Naive thymus-derived CD4-positive, alpha-beta T cell (primary cell): ENCODE measurements at regions not wholly inside any gene's neighbourhood (a gene's known extent, or its start where the extent isn't known, plus 50 kb on each side); places are given as distances from the start of the nearest gene placed in this dataset.
"Not testable (repeated sequence)": the region's sequence is repeated elsewhere in the genome, so short reads cannot be mapped to it uniquely, and the experiment has no call there.

Experiments
- ATAC-seq: fragments of 150-1000 bp; cut with Tn5 transposase; 2 replicates; pipeline ENCODE4 v1.10.0; 2021; ENCODE audit warnings: mild to moderate bottlenecking, moderate library complexity
- CTCF ChIA-PET: fragments of 350-600 bp; sonication (Branson Sonifier 250); formaldehyde crosslinking; loops from one replicate; lab custom pipeline; 2021; ENCODE audit warnings: antibody characterized with exemption; lab: Charles Lee
- POLR2A ChIA-PET: fragments of 350-600 bp; sonication (Branson Sonifier 250); formaldehyde crosslinking; loops from one replicate; lab custom pipeline; 2021; ENCODE audit warnings: antibody characterized with exemption, inconsistent platforms; lab: Charles Lee
- DNase-seq, 9 donors: peaks; one replicate each; pipeline versions ENCODE4 v3.0.0 to v3.0.0-alpha.2; 2020 to 2022; ENCODE audit warnings: mixed read lengths in 1 of 9
- H3K27ac ChIP-seq: one replicate; pipeline ENCODE4 v1.7.0; 2013; ENCODE audit warnings: mild to moderate bottlenecking, low read depth, low read length, moderate library complexity
- H3K27me3 ChIP-seq, 2 donors: one replicate each; pipeline ENCODE4 v1.7.0; 2013; ENCODE audit warnings: low read length in 2 of 2, mild to moderate bottlenecking in 2 of 2, moderate library complexity in 2 of 2; ENCODE audit not compliant: control insufficient read depth in 2 of 2, insufficient read depth in 2 of 2
- H3K36me3 ChIP-seq, 3 experiments: 1 replicate in 2 of 3; 2 replicates in 1 of 3; pipeline ENCODE4 v1.7.0; 2013; ENCODE audit warnings: low read length in 3 of 3, mild to moderate bottlenecking in 3 of 3, moderate library complexity in 1 of 3; ENCODE audit not compliant: insufficient read depth in 3 of 3, control insufficient read depth in 2 of 3
- H3K4me1 ChIP-seq, 2 donors: one replicate each; pipeline ENCODE4 v1.7.0; 2013; ENCODE audit warnings: low read length in 2 of 2, mild to moderate bottlenecking in 2 of 2, moderate library complexity in 1 of 2; ENCODE audit not compliant: control insufficient read depth in 2 of 2, insufficient read depth in 2 of 2
- H3K4me3 ChIP-seq: 2 replicates; pipeline ENCODE4 v1.7.0; 2013; ENCODE audit warnings: mild to moderate bottlenecking, low read length
- H3K9me3 ChIP-seq, 3 experiments: 1 replicate in 2 of 3; 2 replicates in 1 of 3; pipeline ENCODE4 v1.7.0; 2013; ENCODE audit warnings: low read length in 3 of 3; ENCODE audit not compliant: control insufficient read depth in 2 of 3
- H3K27ac Mint-ChIP-seq, 9 donors: one replicate each; pipeline ENCODE4 v1.8.0; 2020 to 2022; ENCODE audit warnings: mixed read lengths in 9 of 9, mild to moderate bottlenecking in 8 of 9, moderate library complexity in 5 of 9, inconsistent platforms in 2 of 9
- H3K27me3 Mint-ChIP-seq, 5 donors: one replicate each; pipeline ENCODE4 v1.8.0; 2021 to 2022; ENCODE audit warnings: mixed read lengths in 5 of 5, mild to moderate bottlenecking in 1 of 5
- H3K36me3 Mint-ChIP-seq, 5 donors: one replicate each; pipeline ENCODE4 v1.8.0; 2020 to 2022; ENCODE audit warnings: mixed read lengths in 5 of 5, mild to moderate bottlenecking in 3 of 5, inconsistent platforms in 1 of 5
- H3K4me1 Mint-ChIP-seq, 7 donors: one replicate each; pipeline ENCODE4 v1.8.0; 2020 to 2022; ENCODE audit warnings: mixed read lengths in 7 of 7, mild to moderate bottlenecking in 3 of 7, inconsistent platforms in 1 of 7
- H3K4me3 Mint-ChIP-seq, 10 donors: one replicate each; pipeline ENCODE4 v1.8.0; 2020 to 2022; ENCODE audit warnings: mild to moderate bottlenecking in 10 of 10, mixed read lengths in 10 of 10, moderate library complexity in 6 of 10, inconsistent platforms in 2 of 10
- H3K9me3 Mint-ChIP-seq, 11 donors: one replicate each; pipeline ENCODE4 v1.8.0; 2020 to 2022; ENCODE audit warnings: mixed read lengths in 11 of 11, mild to moderate bottlenecking in 4 of 11, inconsistent platforms in 1 of 11, moderate library complexity in 1 of 11
- intact Hi-C, 2 donors: fragments of 100-400 bp; cut with micrococcal nuclease; formaldehyde crosslinking; loops; one replicate each; pipeline ENCODE4 v1.15.1; 2023

DNA sequence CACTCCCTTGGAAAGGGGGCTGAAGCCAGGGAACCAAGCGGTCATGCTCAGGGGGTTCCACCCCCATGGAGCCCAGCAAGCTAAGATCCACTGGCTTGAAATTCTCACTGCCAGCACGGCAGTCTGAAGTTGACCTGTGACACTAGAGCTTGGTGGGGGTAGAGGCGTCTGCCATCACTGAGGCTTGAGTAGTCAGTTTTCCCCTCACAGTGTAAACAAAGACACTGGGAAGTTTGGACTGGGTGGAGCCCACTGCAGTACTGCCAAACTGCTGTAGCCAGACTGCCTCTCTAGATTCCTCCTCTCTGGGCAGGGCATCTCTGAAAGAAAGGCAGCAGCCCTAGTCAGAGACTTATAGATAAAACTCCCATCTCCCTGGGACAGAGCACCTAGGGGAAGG lies 215.6 kb upstream of the USP24 start:
- H3K4me1 ChIP-seq, POLR2A ChIA-PET, CTCF ChIA-PET, DNase-seq, H3K9me3 ChIP-seq, H3K4me3 Mint-ChIP-seq, H3K36me3 ChIP-seq, H3K36me3 Mint-ChIP-seq, H3K4me1 Mint-ChIP-seq, H3K27ac ChIP-seq, intact Hi-C loops, H3K27me3 ChIP-seq, H3K27ac Mint-ChIP-seq, ATAC-seq, H3K4me3 ChIP-seq: not testable (repeated sequence)
- Mint-ChIP-seq H3K9me3 (peaks cover 0 to 11% (median 2%) of the 10 kb centered on the region in 11 donors), H3K27me3 (peaks cover 2 to 41% (median 33%) of the 10 kb centered on the region in 5 donors)

DNA sequence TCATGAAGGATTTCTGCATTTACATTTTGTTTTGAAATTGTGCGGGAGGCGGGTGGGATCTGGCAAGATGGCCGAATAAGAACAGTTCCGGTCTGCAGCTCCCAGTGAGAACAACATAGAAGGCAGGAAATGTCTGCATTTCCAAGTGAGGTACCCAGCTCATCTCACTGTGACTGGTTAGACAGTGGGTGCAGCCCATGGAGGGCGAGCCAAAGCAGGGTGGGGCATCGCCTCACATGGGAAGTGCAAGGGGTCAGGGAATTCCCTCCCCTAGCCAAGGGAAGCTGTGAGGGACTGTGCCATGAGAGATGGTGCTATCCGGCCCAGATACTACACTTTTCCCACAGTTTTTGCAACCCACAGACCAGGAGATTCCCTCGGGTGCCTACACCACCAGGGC lies 215.0 kb upstream of the USP24 start:
- ATAC-seq, H3K36me3 ChIP-seq, H3K36me3 Mint-ChIP-seq, CTCF ChIA-PET, H3K27me3 ChIP-seq, DNase-seq, H3K27ac Mint-ChIP-seq, H3K4me3 ChIP-seq, H3K4me3 Mint-ChIP-seq, H3K27ac ChIP-seq, POLR2A ChIA-PET, H3K4me1 ChIP-seq, H3K9me3 ChIP-seq, H3K9me3 Mint-ChIP-seq, intact Hi-C loops, H3K4me1 Mint-ChIP-seq: not testable (repeated sequence)
- peaks cover 2 to 41% (median 33%) of the 10 kb centered on the region in 5 donors for H3K27me3 Mint-ChIP-seq

DNA sequence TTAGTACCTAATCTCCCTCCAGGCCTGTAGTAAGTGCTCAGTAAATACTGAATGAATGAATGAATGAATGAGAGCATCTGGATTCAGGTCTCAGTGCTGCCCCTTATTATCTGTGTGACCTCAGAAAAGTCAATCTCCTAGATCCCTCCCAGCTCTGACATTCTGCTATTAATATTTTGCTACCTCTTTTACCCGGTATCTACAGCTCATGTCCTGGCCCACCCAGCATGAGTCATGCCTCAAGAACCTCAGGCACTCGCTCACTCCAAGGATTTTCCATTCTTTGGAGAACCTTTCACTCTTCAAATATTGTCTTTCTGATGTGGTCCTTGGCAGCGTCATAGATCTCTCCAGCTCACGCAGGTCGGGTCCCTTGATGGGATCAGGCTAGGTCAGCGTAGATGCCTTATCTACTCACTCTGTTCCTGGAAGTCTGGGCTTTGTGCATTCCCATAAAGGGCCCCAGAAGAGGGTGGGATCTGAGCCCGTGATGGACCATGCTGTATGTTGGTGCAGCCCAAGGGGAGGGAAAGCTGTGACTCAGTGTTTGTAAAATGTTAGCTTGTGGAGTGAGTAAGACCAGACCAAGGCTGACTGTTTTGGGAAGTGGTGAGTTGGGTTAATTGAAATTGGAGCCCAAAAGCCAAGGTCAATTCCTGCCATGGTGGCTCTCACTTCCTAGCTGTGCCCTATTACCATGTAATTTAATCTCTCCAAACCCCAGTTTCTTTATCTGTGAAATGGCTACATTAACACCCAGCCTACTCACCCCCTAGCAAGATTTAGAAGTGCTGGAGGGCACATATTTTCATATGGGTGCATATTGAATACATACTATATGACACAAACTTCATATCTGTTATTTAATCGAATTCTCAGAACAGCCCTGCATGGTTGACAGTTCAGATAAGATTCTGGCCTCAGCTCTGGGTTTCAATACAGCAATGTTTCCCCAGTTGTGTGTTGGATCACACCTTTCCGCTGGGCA lies 214.1 kb upstream of the USP24 start:
- Histone ChIP-seq H3K9me3 (no peaks in the 10 kb centered on the region), H3K27ac (no peak overlapping the region), H3K4me1 (no peaks in the 10 kb centered on the region), H3K27me3 (no peaks in the 10 kb centered on the region), H3K36me3 (no peaks in the 10 kb centered on the region), H3K4me3 (no peak overlapping the region)
- no peak overlapping the region for H3K4me3 Mint-ChIP-seq
- H3K36me3 Mint-ChIP-seq = no peaks in the 10 kb centered on the region
- ATAC-seq (no peak), DNase-seq (no peak)
- no peaks in the 10 kb centered on the region for H3K4me1 Mint-ChIP-seq
- intact Hi-C loops = no loop called here
- peaks cover 7 to 45% (median 33%) of the 10 kb centered on the region in 5 donors for H3K27me3 Mint-ChIP-seq
- ChIA-PET CTCF (no interaction called here), POLR2A (no interaction called here)
- peaks cover 0 to 4% (median 0%) of the 10 kb centered on the region in 11 donors for H3K9me3 Mint-ChIP-seq
- no peak overlapping the region for H3K27ac Mint-ChIP-seq

DNA sequence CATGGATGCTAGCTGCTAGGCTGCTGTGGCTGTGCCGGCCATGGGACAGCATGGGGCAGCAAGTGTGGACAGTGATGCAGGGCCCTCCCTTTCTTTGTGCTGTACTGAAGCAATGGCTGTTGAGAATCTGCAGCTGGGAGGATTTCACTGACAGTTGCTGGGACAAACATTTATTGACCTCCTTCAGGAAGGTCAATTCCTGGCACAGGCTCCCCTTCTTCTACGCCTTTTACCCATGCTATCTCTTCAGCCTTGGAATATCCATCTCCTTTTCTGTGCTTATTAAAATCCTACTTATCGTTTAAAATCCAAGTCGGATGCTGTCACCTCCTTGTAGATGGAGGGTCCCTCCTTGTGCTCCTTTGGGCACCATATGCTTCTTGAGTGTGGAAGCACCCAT lies 213.1 kb upstream of the USP24 start:
- Mint-ChIP-seq H3K4me3 (no peak overlapping the region), H3K27me3 (peaks cover 7 to 47% (median 34%) of the 10 kb centered on the region in 5 donors), H3K4me1 (no peaks in the 10 kb centered on the region), H3K27ac (no peak overlapping the region), H3K36me3 (no peaks in the 10 kb centered on the region), H3K9me3 (peaks cover 0 to 4% (median 0%) of the 10 kb centered on the region in 11 donors)
- no peaks in the 10 kb centered on the region for H3K27me3 ChIP-seq
- no peaks in the 10 kb centered on the region for H3K36me3 ChIP-seq
- ATAC-seq (no peak), DNase-seq (no peak)
- ChIA-PET CTCF (no interaction called here), POLR2A (no interaction called here)
- intact Hi-C loops = no loop called here
- no peak overlapping the region for H3K4me3 ChIP-seq
- H3K4me1 ChIP-seq = no peaks in the 10 kb centered on the region
- H3K9me3 ChIP-seq = no peaks in the 10 kb centered on the region
- no peak overlapping the region for H3K27ac ChIP-seq

DNA sequence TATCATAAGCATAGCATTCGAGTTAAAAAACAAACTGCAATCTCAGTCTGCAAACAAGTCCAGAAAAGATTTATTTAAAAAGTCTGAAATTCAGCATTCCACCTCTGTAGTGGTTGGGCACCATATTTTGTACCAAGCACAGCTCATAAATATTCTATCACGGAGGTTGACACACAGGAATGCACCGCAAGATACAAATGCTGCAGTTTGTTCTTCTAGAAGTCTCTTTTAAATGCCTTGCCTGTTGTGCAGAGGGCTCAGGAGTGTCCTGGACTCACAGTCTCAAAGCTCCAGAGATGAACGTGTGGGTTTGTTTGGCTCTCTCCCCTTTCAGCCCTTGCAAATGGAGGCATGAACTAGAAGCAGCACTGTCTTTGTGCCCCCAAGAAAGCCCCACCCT lies 212.4 kb upstream of the USP24 start:
- CTCF ChIA-PET = no interaction called here
- Mint-ChIP-seq H3K27ac (no peak overlapping the region), H3K27me3 (peaks cover 7 to 47% (median 35%) of the 10 kb centered on the region in 5 donors)

DNA sequence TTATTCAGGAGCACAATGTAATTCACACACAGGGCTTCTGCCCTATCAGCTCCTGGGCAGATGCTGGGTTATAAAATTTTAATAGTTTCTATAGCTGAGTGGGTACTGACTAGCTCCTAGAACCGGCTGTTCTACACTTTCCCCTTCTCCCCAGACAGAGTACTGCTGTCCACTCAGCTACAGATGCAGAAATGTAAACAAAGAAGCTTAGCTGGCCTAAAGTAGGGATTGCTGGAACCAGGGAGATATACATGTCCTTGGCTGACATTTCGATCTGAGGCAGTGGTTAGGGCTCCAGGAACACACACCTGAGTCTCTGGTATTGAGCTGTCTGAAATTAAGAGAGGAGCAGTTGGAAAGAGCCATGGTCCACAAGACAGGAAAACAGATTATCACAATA lies 211.5 kb upstream of the USP24 start:
- Histone ChIP-seq H3K4me3 (no peak overlapping the region), H3K27me3 (no peaks in the 10 kb centered on the region), H3K9me3 (peaks cover 0 to 4% (median 0%) of the 10 kb centered on the region in 3 experiments), H3K4me1 (no peaks in the 10 kb centered on the region), H3K36me3 (no peaks in the 10 kb centered on the region), H3K27ac (no peak overlapping the region)
- ATAC-seq = no peak
- intact Hi-C loops = no loop called here
- peaks cover 7 to 49% (median 35%) of the 10 kb centered on the region in 5 donors for H3K27me3 Mint-ChIP-seq
- H3K4me3 Mint-ChIP-seq = no peak overlapping the region
- no peaks in the 10 kb centered on the region for H3K36me3 Mint-ChIP-seq
- CTCF ChIA-PET = interaction anchor here (0.5 kb wide), 1 partner anchor 408 kb away, joined by 3 read pairs; no protein-coding TSS in a partner anchor
- no peaks in the 10 kb centered on the region for H3K4me1 Mint-ChIP-seq
- peak overlapping the region in 1 of 9 donors; percentile 12 for H3K27ac Mint-ChIP-seq
- no peak for DNase-seq
- H3K9me3 Mint-ChIP-seq = peaks cover 0 to 7% (median 2%) of the 10 kb centered on the region in 11 donors
- POLR2A ChIA-PET = no interaction called here

More for the DNA sequence above, 212.4 kb upstream of the USP24 start:
- Mint-ChIP-seq H3K9me3 (peaks cover 0 to 5% (median under 1%) of the 10 kb centered on the region in 11 donors), H3K4me1 (no peaks in the 10 kb centered on the region), H3K4me3 (no peak overlapping the region), H3K36me3 (no peaks in the 10 kb centered on the region)
- H3K9me3 ChIP-seq = no peaks in the 10 kb centered on the region
- H3K27ac ChIP-seq = no peak overlapping the region
- no peak overlapping the region for H3K4me3 ChIP-seq
- no peak for ATAC-seq
- no peaks in the 10 kb centered on the region for H3K27me3 ChIP-seq
- H3K4me1 ChIP-seq = no peaks in the 10 kb centered on the region
- DNase-seq = no peak
- no peaks in the 10 kb centered on the region for H3K36me3 ChIP-seq
- intact Hi-C loops = no loop called here
- POLR2A ChIA-PET = no interaction called here
